Testis (tissue), 2 donors: ENCODE measurements at regions not wholly inside any gene's neighbourhood (a gene's known extent, or its start where the extent isn't known, plus 50 kb on each side); places are given as distances from the start of the nearest gene placed in this dataset.

Source experiments
- CTCF ChIP-seq, 3 experiments: fragments of 450-650 bp in 2 of 3; fragments of 200-600 bp in 1 of 3; sonication (generic) in 1 of 3; IDR thresholded peaks; one replicate each; pipeline ENCODE4 v1.5.1; 2016 to 2019; ENCODE audit warnings: antibody characterized with exemption in 3 of 3, mild to moderate bottlenecking in 2 of 3, moderate library complexity in 1 of 3
- POLR2A ChIP-seq: fragments of 450-650 bp; IDR thresholded peaks from one replicate; pipeline ENCODE4 v1.6.1; 2017; ENCODE audit warnings: antibody characterized with exemption, mild to moderate bottlenecking, moderate library complexity

- no peak for TF ChIP-seq POLR2A
- no peak for TF ChIP-seq CTCF (IDR thresholded peaks at IDR 0.05)
Measured at GRCh38 chr12:17132336-17132735, 526.4 kb upstream of the LMO3 start.
